ENCODE measurements at regions not wholly inside any gene's neighbourhood (a gene's known extent, or its start where the extent isn't known, plus 50 kb on each side); places are given as distances from the start of the nearest gene placed in this dataset.

DNA sequence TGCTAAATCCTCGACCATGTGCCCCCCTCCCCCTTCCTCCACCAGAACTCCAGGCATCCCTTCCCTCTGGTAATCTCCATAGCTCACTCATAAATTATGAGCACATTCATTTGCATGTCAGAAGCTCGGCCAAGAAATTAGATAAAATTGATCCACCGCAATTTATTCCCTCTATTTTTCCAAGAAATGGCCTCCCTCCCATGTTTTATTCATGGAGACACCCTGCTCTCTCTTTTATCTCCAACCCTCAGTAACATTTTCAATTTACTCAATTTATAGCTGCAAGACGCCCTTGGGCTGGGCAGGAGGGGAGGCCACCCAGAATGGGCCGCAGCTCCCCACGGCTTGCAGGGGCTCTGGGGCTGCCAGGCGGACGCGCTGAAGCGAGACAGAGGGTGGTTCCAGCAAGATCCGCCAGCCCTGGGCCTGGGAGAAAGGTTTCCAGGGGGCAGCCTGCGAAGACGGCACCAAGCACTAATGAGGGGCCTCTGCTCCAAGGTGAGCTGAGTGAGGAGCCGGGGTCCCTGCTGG, 54.7 kb upstream of the ZNF423 start:
- Histone ChIP-seq H3K4me3 (ENCODE audit: insufficient read depth, low read depth, low read length) (no peak overlapping the region), H4K20me1 (ENCODE audit: insufficient read depth, low read length) (no peaks in the 10 kb centered on the region), H3K4me2 (ENCODE audit: low read length) (no peak overlapping the region), H3K27me3 (ENCODE audit: insufficient read depth, low read length) (no peaks in the 10 kb centered on the region), H3K79me2 (ENCODE audit: insufficient read depth, low read length) (no peaks in the 10 kb centered on the region), H3K36me3 (ENCODE audit: insufficient read depth, low read length) (no peaks in the 10 kb centered on the region), H2AFZ (ENCODE audit: low read depth, low read length) (no peak overlapping the region), H3K9ac (ENCODE audit: low read length) (no peak overlapping the region), H3K9me3 (ENCODE audit: insufficient read depth, low read depth, low read length) (no peaks in the 10 kb centered on the region), H3K4me1 (ENCODE audit: insufficient read depth, low read length) (peaks cover 5% of the 10 kb centered on the region), H3K27ac (ENCODE audit: low read depth, low read length) (no peak overlapping the region)
- Mint-ChIP-seq H3K27ac (ENCODE audit: unreplicated experiment) (no peak overlapping the region), H3K4me1 (ENCODE audit: low read depth, unreplicated experiment) (no peaks in the 10 kb centered on the region), H3K9me3 (ENCODE audit: unreplicated experiment) (peaks cover 8% of the 10 kb centered on the region), H3K36me3 (ENCODE audit: low read depth, unreplicated experiment) (no peaks in the 10 kb centered on the region), H3K4me3 (ENCODE audit: unreplicated experiment) (no peak overlapping the region), H3K27me3 (ENCODE audit: low read depth, unreplicated experiment) (peaks cover 13% of the 10 kb centered on the region)
- no peak for DNase-seq (ENCODE audit: low read depth)
- no peak for FAIRE-seq
- no peak for TF ChIP-seq EZH2 (IDR thresholded peaks at IDR 0.05; ENCODE audit: insufficient read depth, low read length)
- no peak for TF ChIP-seq CTCF (IDR thresholded peaks at IDR 0.05; ENCODE audit: insufficient read depth, low read depth, low read length)

DNA sequence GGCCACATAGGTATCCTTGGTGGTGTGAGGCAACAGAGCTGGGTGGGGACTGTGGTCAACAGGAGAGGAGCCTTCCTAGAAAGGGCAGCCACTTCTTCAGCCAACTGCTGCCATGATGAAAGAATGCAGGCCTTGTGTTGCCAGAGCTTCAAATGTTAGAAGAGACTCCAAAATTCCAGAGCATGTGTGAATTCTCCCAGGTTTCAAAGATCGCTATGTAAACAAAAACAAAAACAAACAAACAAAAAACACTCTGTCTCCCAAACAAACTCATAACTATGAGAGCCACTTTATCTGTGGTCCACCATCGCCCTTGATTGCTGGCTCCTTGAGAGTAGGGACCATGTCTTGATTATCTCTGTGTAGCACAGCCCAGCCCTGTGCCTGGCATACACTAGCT, 55.5 kb upstream of the ZNF423 start:
- H3K9ac ChIP-seq (ENCODE audit: low read length) = no peak overlapping the region
- no peaks in the 10 kb centered on the region for H3K27me3 ChIP-seq (ENCODE audit: insufficient read depth, low read length)
- no peak for DNase-seq (ENCODE audit: low read depth)
- peaks cover 8% of the 10 kb centered on the region for H3K9me3 Mint-ChIP-seq (ENCODE audit: unreplicated experiment)
- no peak overlapping the region for H3K4me3 Mint-ChIP-seq (ENCODE audit: unreplicated experiment)
- FAIRE-seq = no peak
- no peaks in the 10 kb centered on the region for H3K9me3 ChIP-seq (ENCODE audit: insufficient read depth, low read depth, low read length)
- H3K4me1 Mint-ChIP-seq (ENCODE audit: low read depth, unreplicated experiment) = no peaks in the 10 kb centered on the region
- H3K36me3 Mint-ChIP-seq (ENCODE audit: low read depth, unreplicated experiment) = no peaks in the 10 kb centered on the region
- H3K79me2 ChIP-seq (ENCODE audit: insufficient read depth, low read length) = no peaks in the 10 kb centered on the region
- no peaks in the 10 kb centered on the region for H3K36me3 ChIP-seq (ENCODE audit: insufficient read depth, low read length)
- H3K4me1 ChIP-seq (ENCODE audit: insufficient read depth, low read length) = peaks cover 5% of the 10 kb centered on the region
- H3K4me2 ChIP-seq (ENCODE audit: low read length) = no peak overlapping the region
- no peak overlapping the region for H3K4me3 ChIP-seq (ENCODE audit: insufficient read depth, low read depth, low read length)
- no peaks in the 10 kb centered on the region for H4K20me1 ChIP-seq (ENCODE audit: insufficient read depth, low read length)
- no peak for TF ChIP-seq EZH2 (IDR thresholded peaks at IDR 0.05; ENCODE audit: insufficient read depth, low read length)
- no peak for TF ChIP-seq CTCF (IDR thresholded peaks at IDR 0.05; ENCODE audit: insufficient read depth, low read depth, low read length)
- no peak overlapping the region for H2AFZ ChIP-seq (ENCODE audit: low read depth, low read length)
- no peak overlapping the region for H3K27ac ChIP-seq (ENCODE audit: low read depth, low read length)
- H3K27me3 Mint-ChIP-seq (ENCODE audit: low read depth, unreplicated experiment) = peaks cover 13% of the 10 kb centered on the region
- no peak overlapping the region for H3K27ac Mint-ChIP-seq (ENCODE audit: unreplicated experiment)

DNA sequence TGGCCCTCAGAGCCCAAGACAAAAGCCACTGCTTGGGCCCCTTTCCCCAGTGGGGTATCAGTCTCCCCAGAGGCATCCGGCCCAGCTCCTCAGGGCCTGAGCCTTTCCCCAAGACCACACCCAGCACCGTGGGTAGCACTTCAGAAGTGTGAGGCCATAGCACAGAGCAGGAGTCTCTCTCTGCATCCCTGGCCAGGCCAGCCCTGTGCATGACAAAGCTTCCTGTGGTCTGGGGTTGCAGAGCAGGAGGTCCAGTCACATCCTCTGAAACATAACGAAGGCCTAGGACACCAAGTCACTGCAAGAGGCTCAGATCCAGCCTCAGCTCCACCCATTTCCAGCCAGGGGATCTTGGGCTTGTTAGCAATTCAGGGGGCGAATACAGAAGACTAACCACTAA, 56.8 kb upstream of the ZNF423 start:
- Mint-ChIP-seq H3K4me1 (ENCODE audit: low read depth, unreplicated experiment) (no peaks in the 10 kb centered on the region), H3K27me3 (ENCODE audit: low read depth, unreplicated experiment) (peaks cover 13% of the 10 kb centered on the region), H3K27ac (ENCODE audit: unreplicated experiment) (no peak overlapping the region), H3K9me3 (ENCODE audit: unreplicated experiment) (peaks cover 8% of the 10 kb centered on the region), H3K4me3 (ENCODE audit: unreplicated experiment) (no peak overlapping the region), H3K36me3 (ENCODE audit: low read depth, unreplicated experiment) (no peaks in the 10 kb centered on the region)
- H2AFZ ChIP-seq (ENCODE audit: low read depth, low read length) = no peak overlapping the region
- no peak overlapping the region for H3K4me3 ChIP-seq (ENCODE audit: insufficient read depth, low read depth, low read length)
- no peaks in the 10 kb centered on the region for H3K36me3 ChIP-seq (ENCODE audit: insufficient read depth, low read length)
- FAIRE-seq (no peak), DNase-seq (ENCODE audit: low read depth) (no peak)
- H3K27me3 ChIP-seq (ENCODE audit: insufficient read depth, low read length) = no peaks in the 10 kb centered on the region
- H3K27ac ChIP-seq (ENCODE audit: low read depth, low read length) = no peak overlapping the region
- no peaks in the 10 kb centered on the region for H4K20me1 ChIP-seq (ENCODE audit: insufficient read depth, low read length)
- no peaks in the 10 kb centered on the region for H3K79me2 ChIP-seq (ENCODE audit: insufficient read depth, low read length)
- peaks cover 5% of the 10 kb centered on the region for H3K4me1 ChIP-seq (ENCODE audit: insufficient read depth, low read length)
- no peaks in the 10 kb centered on the region for H3K9me3 ChIP-seq (ENCODE audit: insufficient read depth, low read depth, low read length)
- no peak overlapping the region for H3K9ac ChIP-seq (ENCODE audit: low read length)
- no peak overlapping the region for H3K4me2 ChIP-seq (ENCODE audit: low read length)
- TF ChIP-seq CTCF (IDR thresholded peaks at IDR 0.05; ENCODE audit: insufficient read depth, low read depth, low read length) = no peak
- no peak for TF ChIP-seq EZH2 (IDR thresholded peaks at IDR 0.05; ENCODE audit: insufficient read depth, low read length)

Data from astrocyte (in vitro differentiated cells and primary cell).